T-cell (primary cell): ENCODE measurements at regions not wholly inside any gene's neighbourhood (a gene's known extent, or its start where the extent isn't known, plus 50 kb on each side); places are given as distances from the start of the nearest gene placed in this dataset.

ENCODE experiments used
- ATAC-seq, 4 experiments: fragments of 200-7000 bp in 3 of 4; fragments of 150-1000 bp in 1 of 4; cut with Tn5 transposase; replicated peaks in 1 of 4; 1 replicate in 3 of 4; 2 replicates in 1 of 4; pipeline ENCODE4 v1.10.0; 2021; ENCODE audit warnings: moderate library complexity in 3 of 4, mild to moderate bottlenecking in 2 of 4, moderate number of reproducible peaks in 1 of 4
- CTCF ChIA-PET, 2 donors: fragments of 300-600 bp; sonication (Branson Sonifier 250); formaldehyde crosslinking; loops; one replicate each; lab custom pipeline; 2022; ENCODE audit warnings: antibody characterized with exemption in 2 of 2; lab: Charles Lee
- POLR2A ChIA-PET, 2 donors: fragments of 300-600 bp; sonication (Branson Sonifier 250); formaldehyde crosslinking; loops; one replicate each; lab custom pipeline; 2022; ENCODE audit warnings: antibody characterized with exemption in 2 of 2; lab: Charles Lee
- DNase-seq, 35 experiments: peaks; one replicate each; pipeline versions ENCODE4 v3.0.0 to v3.0.0-alpha.2; 2013 to 2023
- H3K27ac ChIP-seq: one replicate; pipeline ENCODE4 v1.5.1; 2013; ENCODE audit warnings: low read length
- H3K27me3 ChIP-seq, 2 experiments: replicated peaks in 1 of 2; 1 replicate in 1 of 2; 2 replicates in 1 of 2; pipeline versions ENCODE4 v1.6.1 to v1.7.0; 2013; ENCODE audit warnings: low read length in 1 of 2, mixed read lengths in 1 of 2; ENCODE audit not compliant: control insufficient read depth in 2 of 2, insufficient read depth in 2 of 2; ENCODE audit errors: extremely low read depth in 1 of 2
- H3K36me3 ChIP-seq, 2 donors: 1 replicate in 1 of 2; 2 replicates in 1 of 2; pipeline versions ENCODE4 v1.6.1 to v1.7.0; 2013; ENCODE audit warnings: low read length in 1 of 2; ENCODE audit not compliant: control insufficient read depth in 2 of 2, insufficient read depth in 1 of 2; ENCODE audit errors: extremely low read depth in 1 of 2
- H3K4me1 ChIP-seq, 2 experiments: 1 replicate in 1 of 2; 2 replicates in 1 of 2; pipeline versions ENCODE4 v1.6.1 to v1.7.0; 2013; ENCODE audit warnings: low read length in 2 of 2, mixed read lengths in 1 of 2; ENCODE audit not compliant: insufficient read depth in 2 of 2, control insufficient read depth in 1 of 2; ENCODE audit errors: extremely low read depth in 1 of 2
- H3K4me3 ChIP-seq, 2 donors: 1 replicate in 1 of 2; 2 replicates in 1 of 2; pipeline versions ENCODE4 v1.5.1 to v1.7.0; 2013; ENCODE audit warnings: mild to moderate bottlenecking in 2 of 2, low read length in 1 of 2, moderate library complexity in 1 of 2; ENCODE audit not compliant: control insufficient read depth in 1 of 2; ENCODE audit errors: extremely low read depth in 1 of 2
- H3K9me3 ChIP-seq: 2 replicates; pipeline ENCODE4 v1.7.0; 2013
- H3K27ac Mint-ChIP-seq, 2 donors: one replicate each; pipeline ENCODE4 v1.8.0; 2020 to 2021; ENCODE audit warnings: mild to moderate bottlenecking in 2 of 2, mixed read lengths in 2 of 2
- H3K27me3 Mint-ChIP-seq, 2 donors: one replicate each; pipeline ENCODE4 v1.8.0; 2021 to 2022; ENCODE audit warnings: mixed read lengths in 2 of 2
- H3K36me3 Mint-ChIP-seq: one replicate; pipeline ENCODE4 v1.8.0; 2021; ENCODE audit warnings: mixed read lengths
- H3K4me1 Mint-ChIP-seq, 3 donors: one replicate each; pipeline ENCODE4 v1.8.0; 2020 to 2022; ENCODE audit warnings: mixed read lengths in 3 of 3, mild to moderate bottlenecking in 1 of 3
- H3K4me3 Mint-ChIP-seq, 3 donors: one replicate each; pipeline ENCODE4 v1.8.0; 2020 to 2022; ENCODE audit warnings: mild to moderate bottlenecking in 3 of 3, mixed read lengths in 3 of 3, moderate library complexity in 3 of 3
- H3K9me3 Mint-ChIP-seq, 3 donors: one replicate each; pipeline ENCODE4 v1.8.0; 2020 to 2022; ENCODE audit warnings: mixed read lengths in 3 of 3
- WGBS: methylation state at CpG from one replicate; pipeline ENCODE4 v1.1.5; 2013; ENCODE audit warnings: missing lambda C conversion rate; ENCODE audit not compliant: insufficient coverage; 5-methylcytosine and 5-hydroxymethylcytosine counted together

- ChIA-PET CTCF (no interaction called here), POLR2A (no interaction called here)
- Histone ChIP-seq H3K27ac (no peak overlapping the region), H3K9me3 (no peaks in the 10 kb centered on the region), H3K36me3 (no peaks in the 10 kb centered on the region), H3K4me3 (no peak overlapping the region), H3K4me1 (no peaks in the 10 kb centered on the region), H3K27me3 (no peaks in the 10 kb centered on the region)
- Mint-ChIP-seq H3K27ac (no peak overlapping the region), H3K9me3 (peaks cover 2 to 6% (median 3%) of the 10 kb centered on the region in 3 donors), H3K27me3 (peaks cover 5% of the 10 kb centered on the region in 2 donors), H3K4me3 (no peak overlapping the region), H3K36me3 (no peaks in the 10 kb centered on the region), H3K4me1 (no peaks in the 10 kb centered on the region)
- no peak for ATAC-seq
- no CpG with 5 or more reads among the region's 1 CpG for WGBS
- DNase-seq: no peak
Measured at GRCh38 chr3:94210256-94210655, 147.4 kb downstream of the NSUN3 start.

- CTCF ChIA-PET: no interaction called here
- no peaks in the 10 kb centered on the region for H3K27me3 ChIP-seq
- POLR2A ChIA-PET: no interaction called here
- H3K4me3 ChIP-seq: no peak overlapping the region
- H3K36me3 Mint-ChIP-seq: no peaks in the 10 kb centered on the region
- H3K4me3 Mint-ChIP-seq: no peak overlapping the region
- DNase-seq (no peak), ATAC-seq (no peak)
- no peaks in the 10 kb centered on the region for H3K4me1 ChIP-seq
- peaks cover 4 to 12% (median 8%) of the 10 kb centered on the region in 3 donors for H3K9me3 Mint-ChIP-seq
- 38% methylated on average over 1 of the region's 4 CpGs for WGBS
- no peaks in the 10 kb centered on the region for H3K27me3 Mint-ChIP-seq
- H3K27ac ChIP-seq: no peak overlapping the region
- H3K4me1 Mint-ChIP-seq: no peaks in the 10 kb centered on the region
- no peaks in the 10 kb centered on the region for H3K9me3 ChIP-seq
- H3K36me3 ChIP-seq: no peaks in the 10 kb centered on the region
- H3K27ac Mint-ChIP-seq: no peak overlapping the region
Measured at GRCh38 chr3:94217406-94217805, 154.5 kb downstream of the NSUN3 start.

GRCh38 chr3:94220426-94220825 is 157.6 kb downstream of the NSUN3 start:
- H3K4me1 ChIP-seq: no peaks in the 10 kb centered on the region
- Mint-ChIP-seq H3K4me3 (no peak overlapping the region), H3K36me3 (no peaks in the 10 kb centered on the region), H3K27ac (no peak overlapping the region), H3K4me1 (no peaks in the 10 kb centered on the region), H3K9me3 (peaks cover 0 to 19% (median 10%) of the 10 kb centered on the region in 3 donors), H3K27me3 (peaks cover 0 to 1% of the 10 kb centered on the region in 2 donors)
- no peaks in the 10 kb centered on the region for H3K36me3 ChIP-seq
- no peak overlapping the region for H3K4me3 ChIP-seq
- no CpG with 5 or more reads among the region's 2 CpGs for WGBS
- DNase-seq (no peak), ATAC-seq (no peak)
- CTCF ChIA-PET: no interaction called here
- H3K27me3 ChIP-seq: no peaks in the 10 kb centered on the region
- POLR2A ChIA-PET: no interaction called here
- H3K9me3 ChIP-seq: no peaks in the 10 kb centered on the region
- no peak overlapping the region for H3K27ac ChIP-seq

DNA sequence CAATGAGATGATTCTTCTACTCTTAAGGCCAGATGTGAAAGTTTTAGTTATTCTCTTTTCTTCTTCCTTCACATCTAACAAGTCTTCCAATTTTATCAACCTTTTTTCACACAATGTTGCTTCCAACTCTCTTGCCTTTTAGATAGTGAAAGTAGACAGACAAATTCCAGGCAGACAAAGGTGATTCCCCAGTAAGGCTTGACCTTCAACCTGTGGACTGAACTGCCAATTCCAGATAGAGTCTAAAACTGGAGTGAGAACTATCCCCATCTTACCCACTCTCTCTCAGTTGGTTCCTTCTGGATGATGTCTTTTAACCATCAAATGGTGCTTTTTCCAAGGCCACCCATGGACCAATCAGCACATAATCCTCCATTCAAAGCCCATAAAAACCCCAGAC is 159.0 kb downstream of the NSUN3 start:
- ChIA-PET CTCF (interaction anchor here in 1 of 2 donors (0.6 kb wide), 1 partner anchor 1630 kb away, joined by 3 read pairs; no protein-coding TSS in a partner anchor), POLR2A (no interaction called here)
- Histone ChIP-seq H3K9me3 (no peaks in the 10 kb centered on the region), H3K4me3 (no peak overlapping the region), H3K27me3 (no peaks in the 10 kb centered on the region), H3K27ac (no peak overlapping the region), H3K4me1 (no peaks in the 10 kb centered on the region), H3K36me3 (no peaks in the 10 kb centered on the region)
- Mint-ChIP-seq H3K27me3 (peaks cover 0 to 6% of the 10 kb centered on the region in 2 donors), H3K27ac (no peak overlapping the region), H3K4me3 (no peak overlapping the region), H3K36me3 (no peaks in the 10 kb centered on the region), H3K9me3 (peaks cover 0 to 19% (median 10%) of the 10 kb centered on the region in 3 donors), H3K4me1 (no peaks in the 10 kb centered on the region)
- ATAC-seq (no peak), DNase-seq (no peak)

DNA sequence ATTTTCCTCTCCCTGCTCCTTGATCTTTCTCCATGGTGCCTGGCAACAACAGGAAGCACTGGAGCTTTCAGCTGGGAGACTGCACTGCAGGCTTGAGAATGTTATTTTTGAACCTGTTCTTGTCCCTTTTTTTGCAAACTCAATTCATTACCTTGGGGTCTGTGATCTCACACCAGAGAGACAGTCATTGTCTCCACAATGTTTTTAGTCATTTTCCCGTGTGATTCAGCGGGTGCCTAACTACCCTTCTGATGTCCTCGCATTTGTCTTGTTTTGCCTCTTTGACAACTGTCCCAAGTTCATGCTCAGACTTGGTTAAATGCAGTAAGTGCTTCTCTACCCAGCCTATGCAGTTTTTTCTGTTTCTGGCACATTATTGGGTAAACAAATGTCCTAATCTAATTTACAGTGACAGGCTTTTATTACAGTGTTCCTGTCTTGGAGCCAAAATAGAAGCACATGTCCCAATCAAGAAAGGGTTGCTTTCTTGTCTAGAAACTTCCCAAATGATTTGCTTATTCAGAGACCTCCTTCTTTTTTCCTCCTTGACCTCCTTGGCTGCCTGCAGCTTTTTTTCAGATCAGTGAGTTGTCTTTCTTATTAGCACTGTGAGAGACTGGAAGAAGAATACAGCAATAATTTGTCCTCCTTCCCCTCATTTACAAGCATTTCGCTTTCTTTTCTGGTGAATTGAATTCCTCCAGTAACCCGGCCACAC is 162.4 kb downstream of the NSUN3 start:
- H3K4me1 Mint-ChIP-seq: no peaks in the 10 kb centered on the region
- POLR2A ChIA-PET: no interaction called here
- CTCF ChIA-PET: no interaction called here
- H3K27me3 Mint-ChIP-seq: peaks cover 0 to 6% of the 10 kb centered on the region in 2 donors
- DNase-seq: no peak
- no peak overlapping the region for H3K27ac Mint-ChIP-seq
- H3K27me3 ChIP-seq: no peaks in the 10 kb centered on the region
- no peaks in the 10 kb centered on the region for H3K9me3 ChIP-seq
- no peak overlapping the region for H3K27ac ChIP-seq
- H3K36me3 Mint-ChIP-seq: no peaks in the 10 kb centered on the region
- no peak overlapping the region for H3K4me3 Mint-ChIP-seq
- peaks cover 0 to 19% (median 10%) of the 10 kb centered on the region in 3 donors for H3K9me3 Mint-ChIP-seq
- WGBS: 82% methylated on average over 4 of the region's 5 CpGs
- H3K4me1 ChIP-seq: no peaks in the 10 kb centered on the region
- H3K36me3 ChIP-seq: no peaks in the 10 kb centered on the region
- ATAC-seq: no peak
- no peak overlapping the region for H3K4me3 ChIP-seq

- ChIA-PET CTCF (no interaction called here), POLR2A (no interaction called here)
- H3K4me3 Mint-ChIP-seq: no peak overlapping the region
- Histone ChIP-seq H3K4me3 (no peak overlapping the region), H3K27me3 (no peaks in the 10 kb centered on the region), H3K36me3 (no peaks in the 10 kb centered on the region), H3K9me3 (no peaks in the 10 kb centered on the region), H3K27ac (no peak overlapping the region), H3K4me1 (no peaks in the 10 kb centered on the region)
- WGBS: no CpG with 5 or more reads among the region's 4 CpGs
- H3K27me3 Mint-ChIP-seq: peaks cover 0 to 6% of the 10 kb centered on the region in 2 donors
- DNase-seq (no peak), ATAC-seq (no peak)
- H3K9me3 Mint-ChIP-seq: peaks cover 0 to 19% (median 10%) of the 10 kb centered on the region in 3 donors
- H3K4me1 Mint-ChIP-seq: no peaks in the 10 kb centered on the region
- no peak overlapping the region for H3K27ac Mint-ChIP-seq
- no peaks in the 10 kb centered on the region for H3K36me3 Mint-ChIP-seq
Measured at GRCh38 chr3:94226078-94226477, 163.2 kb downstream of the NSUN3 start.
